NCI-H748 treated with DMSO at 0.1 percent for 48 hours (cell line): ENCODE measurements at regions not wholly inside any gene's neighbourhood (a gene's known extent, or its start where the extent isn't known, plus 50 kb on each side); places are given as distances from the start of the nearest gene placed in this dataset.

Experiments
- DNase-seq: peaks from one replicate; lab custom pipeline; 2025; lab: John Stamatoyannopoulos, UW

DNA sequence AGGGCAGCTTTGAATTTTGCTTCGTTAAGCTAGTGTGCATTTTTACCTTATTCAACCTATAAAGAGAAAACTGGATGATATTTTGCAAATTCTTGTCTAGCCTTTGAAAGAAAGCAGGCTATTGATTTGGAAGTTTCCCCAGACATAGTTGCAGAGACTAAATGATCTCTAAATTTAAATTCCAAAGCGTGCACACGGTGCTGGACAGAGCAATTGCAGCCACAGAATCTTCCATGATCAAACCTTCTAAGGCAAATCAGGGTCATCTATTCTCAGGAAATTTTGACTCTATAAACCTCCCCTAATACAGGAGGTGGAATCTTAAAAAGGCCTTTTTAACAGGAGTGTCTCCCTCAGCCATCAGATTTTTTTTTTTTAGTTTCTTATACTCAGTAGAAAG is 159.9 kb downstream of the MDFIC start:
- DNase-seq: no peak

DNA sequence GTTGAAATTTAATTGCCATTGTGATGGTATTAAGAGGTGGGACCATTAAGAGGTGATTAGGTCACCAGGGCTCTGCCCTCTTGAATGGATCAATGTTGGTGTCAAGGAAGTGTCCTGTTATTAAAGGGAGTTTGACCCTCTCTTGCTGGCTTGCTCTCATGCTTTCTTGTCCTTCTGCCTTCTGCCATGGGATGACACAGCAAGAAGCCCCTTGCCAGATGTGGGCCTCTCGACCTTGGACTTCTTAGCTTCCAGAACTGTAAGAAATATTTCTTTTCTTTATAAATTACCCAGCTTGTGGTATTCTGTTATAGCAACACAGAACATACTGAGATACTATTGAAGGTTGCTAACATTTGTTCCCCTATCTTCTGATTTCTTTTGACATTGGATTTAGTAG is 157.0 kb downstream of the MDFIC start:
- DNase-seq: no peak

DNA sequence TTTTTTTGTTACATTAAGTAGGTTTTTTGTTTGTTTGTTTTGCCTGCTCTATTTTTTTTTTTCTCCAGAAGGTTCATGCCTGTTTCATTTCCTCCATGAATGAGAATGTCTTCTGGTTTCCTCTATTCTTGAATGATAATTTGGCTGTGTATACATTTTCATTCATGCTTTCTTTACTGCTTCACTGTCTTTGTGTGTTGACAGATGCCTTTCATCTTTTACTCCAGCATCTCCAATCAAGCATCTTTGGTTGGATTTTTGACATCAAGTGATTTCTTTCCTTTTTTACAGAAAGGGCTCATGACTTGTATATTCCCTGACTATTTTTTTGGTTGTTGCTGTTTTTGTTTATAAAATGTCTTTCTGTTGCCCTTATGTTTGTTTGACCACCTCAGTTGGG is 156.5 kb downstream of the MDFIC start:
- DNase-seq: no peak

DNA sequence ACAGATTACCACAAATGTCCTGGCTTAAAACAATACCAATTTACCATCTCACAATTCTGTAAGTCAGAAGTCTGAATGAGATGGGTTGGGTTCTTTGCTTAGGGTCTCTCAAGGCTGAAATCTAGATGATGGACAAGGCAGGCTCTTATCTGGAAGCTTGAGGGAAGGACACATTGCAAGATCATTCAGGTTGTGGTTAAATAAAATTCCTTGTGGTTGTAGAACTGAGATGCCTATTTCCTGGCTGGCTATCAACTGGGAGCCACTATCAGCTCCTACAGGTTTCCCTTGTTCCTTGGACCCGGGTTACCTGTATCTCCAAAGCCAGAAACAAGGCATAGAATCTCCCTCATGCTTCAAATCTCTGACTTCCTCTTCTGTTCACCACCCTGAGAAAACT is 148.4 kb downstream of the MDFIC start:
- no peak for DNase-seq
